Smooth muscle cell (in vitro differentiated cells): ENCODE measurements at regions not wholly inside any gene's neighbourhood (a gene's known extent, or its start where the extent isn't known, plus 50 kb on each side); places are given as distances from the start of the nearest gene placed in this dataset.

Experiments used
- DNase-seq: peaks from one replicate; lab custom pipeline; 2025; ENCODE audit not compliant: unreplicated experiment; lab: John Stamatoyannopoulos, UW
- H2AFZ ChIP-seq: fragments of 200-600 bp; sonication (generic); 2 replicates; pipeline ENCODE4 v1.6.0; 2016; ENCODE audit warnings: antibody characterized with exemption, low read depth, mild to moderate bottlenecking
- H3F3A ChIP-seq: fragments of 200-600 bp; sonication (generic); 2 replicates; pipeline ENCODE4 v1.6.0; 2017; ENCODE audit warnings: antibody characterized with exemption, low read depth
- H3K27ac ChIP-seq: fragments of 200-600 bp; sonication (generic); 2 replicates; pipeline ENCODE4 v1.5.1; 2016; ENCODE audit warnings: low read depth, mild to moderate bottlenecking
- H3K27me3 ChIP-seq: fragments of 200-600 bp; sonication (generic); 2 replicates; pipeline ENCODE4 v1.6.1; 2016; ENCODE audit warnings: low read depth, mild to moderate bottlenecking
- H3K36me3 ChIP-seq: fragments of 200-600 bp; sonication (generic); 2 replicates; pipeline ENCODE4 v1.5.1; 2016; ENCODE audit warnings: low read depth
- H3K4me1 ChIP-seq: fragments of 200-600 bp; sonication (generic); 2 replicates; pipeline ENCODE4 v1.5.1; 2016; ENCODE audit warnings: low read depth
- H3K4me2 ChIP-seq: fragments of 200-600 bp; sonication (generic); 2 replicates; pipeline ENCODE4 v1.6.0; 2016; ENCODE audit warnings: mild to moderate bottlenecking
- H3K4me3 ChIP-seq: fragments of 200-600 bp; sonication (generic); 2 replicates; pipeline ENCODE4 v1.5.1; 2016; ENCODE audit warnings: mild to moderate bottlenecking
- H3K79me2 ChIP-seq: fragments of 200-600 bp; sonication (generic); 2 replicates; pipeline ENCODE4 v1.6.0; 2016; ENCODE audit warnings: low read depth, mild to moderate bottlenecking
- H3K9ac ChIP-seq: fragments of 200-600 bp; sonication (generic); 2 replicates; pipeline ENCODE4 v1.6.0; 2016; ENCODE audit warnings: low read depth
- H3K9me3 ChIP-seq: fragments of 200-600 bp; sonication (generic); replicated peaks from 2 replicates; pipeline ENCODE4 v1.5.1; 2016; ENCODE audit warnings: low read depth
- H4K20me1 ChIP-seq: fragments of 200-600 bp; sonication (generic); 2 replicates; pipeline ENCODE4 v1.6.0; 2016; ENCODE audit warnings: low read depth
- CTCF ChIP-seq: fragments of 200-600 bp; sonication (generic); IDR thresholded peaks from 2 replicates; pipeline ENCODE4 v1.5.1; 2017; ENCODE audit warnings: borderline replicate concordance, mild to moderate bottlenecking, antibody characterized with exemption; ENCODE audit not compliant: insufficient read depth, poor library complexity, severe bottlenecking
- WGBS: methylation state at CpG from one replicate; pipeline ENCODE4 v1.1.7; 2016; ENCODE audit warnings: low lambda C conversion rate; 5-methylcytosine and 5-hydroxymethylcytosine counted together

- Histone ChIP-seq H3K9ac (no peak overlapping the region), H3F3A (no peaks in the 10 kb centered on the region), H3K4me2 (no peak overlapping the region), H4K20me1 (no peaks in the 10 kb centered on the region), H3K27ac (no peak overlapping the region), H3K9me3 (no peaks in the 10 kb centered on the region), H2AFZ (no peak overlapping the region), H3K4me1 (no peaks in the 10 kb centered on the region), H3K36me3 (no peaks in the 10 kb centered on the region), H3K4me3 (no peak overlapping the region), H3K79me2 (no peaks in the 10 kb centered on the region), H3K27me3 (peaks cover 14% of the 10 kb centered on the region)
- TF ChIP-seq CTCF = no peak
- WGBS = 91% methylated on average over 8 of the region's 8 CpGs
- no peak for DNase-seq
Observed at GRCh38 chr16:55007504-55007903, 76.8 kb downstream of the IRX5 start.

- Histone ChIP-seq H3K4me2 (no peak overlapping the region), H3K79me2 (no peaks in the 10 kb centered on the region), H2AFZ (no peak overlapping the region), H3K36me3 (no peaks in the 10 kb centered on the region), H3F3A (no peaks in the 10 kb centered on the region), H3K27ac (no peak overlapping the region), H3K4me1 (no peaks in the 10 kb centered on the region), H3K9me3 (no peaks in the 10 kb centered on the region), H3K9ac (no peak overlapping the region), H3K27me3 (peaks cover 14% of the 10 kb centered on the region), H3K4me3 (no peak overlapping the region), H4K20me1 (no peaks in the 10 kb centered on the region)
- TF ChIP-seq CTCF = no peak
- 96% methylated on average over 15 of the region's 15 CpGs for WGBS
- DNase-seq = no peak
Observed at GRCh38 chr16:55008836-55009510, 78.3 kb downstream of the IRX5 start.

GRCh38 chr16:55009581-55009980 lies 78.9 kb downstream of the IRX5 start:
- no peak for DNase-seq
- WGBS = 95% methylated on average over 10 of the region's 10 CpGs
- no peak overlapping the region for H3K4me3 ChIP-seq

More at GRCh38 chr16:55009581-55009980, 78.9 kb downstream of the IRX5 start:
- Histone ChIP-seq H2AFZ (no peak overlapping the region), H3K4me2 (no peak overlapping the region), H4K20me1 (no peaks in the 10 kb centered on the region), H3K4me1 (no peaks in the 10 kb centered on the region), H3K79me2 (no peaks in the 10 kb centered on the region), H3K27me3 (peaks cover 14% of the 10 kb centered on the region), H3K9ac (no peak overlapping the region), H3F3A (no peaks in the 10 kb centered on the region), H3K9me3 (no peaks in the 10 kb centered on the region), H3K36me3 (no peaks in the 10 kb centered on the region), H3K27ac (no peak overlapping the region)
- TF ChIP-seq CTCF = no peak
